Activated CD4-positive, CD25-positive, alpha-beta regulatory T cell treated with anti-CD3 and anti-CD28 coated beads, Interleukin-2, amount 50 U/mL, for 72 hours (primary cell): ENCODE measurements at regions not wholly inside any gene's neighbourhood (a gene's known extent, or its start where the extent isn't known, plus 50 kb on each side); places are given as distances from the start of the nearest gene placed in this dataset.
A peak's percentile ranks its signal among the peaks of the same experiment; 100 is the strongest.
"Not testable (repeated sequence)": the region's sequence is repeated elsewhere in the genome, so short reads cannot be mapped to it uniquely, and the experiment has no call there.

Experiments
- DNase-seq: peaks from one replicate; pipeline ENCODE4 v3.0.0; 2021

- DNase-seq = no peak
These were observed 64.0 kb downstream of the EBNA1BP2 start for GRCh38 chr1:43108080-43108479.

GRCh38 chr1:43107664-43108063 lies 64.4 kb downstream of the EBNA1BP2 start:
- no peak for DNase-seq

DNA sequence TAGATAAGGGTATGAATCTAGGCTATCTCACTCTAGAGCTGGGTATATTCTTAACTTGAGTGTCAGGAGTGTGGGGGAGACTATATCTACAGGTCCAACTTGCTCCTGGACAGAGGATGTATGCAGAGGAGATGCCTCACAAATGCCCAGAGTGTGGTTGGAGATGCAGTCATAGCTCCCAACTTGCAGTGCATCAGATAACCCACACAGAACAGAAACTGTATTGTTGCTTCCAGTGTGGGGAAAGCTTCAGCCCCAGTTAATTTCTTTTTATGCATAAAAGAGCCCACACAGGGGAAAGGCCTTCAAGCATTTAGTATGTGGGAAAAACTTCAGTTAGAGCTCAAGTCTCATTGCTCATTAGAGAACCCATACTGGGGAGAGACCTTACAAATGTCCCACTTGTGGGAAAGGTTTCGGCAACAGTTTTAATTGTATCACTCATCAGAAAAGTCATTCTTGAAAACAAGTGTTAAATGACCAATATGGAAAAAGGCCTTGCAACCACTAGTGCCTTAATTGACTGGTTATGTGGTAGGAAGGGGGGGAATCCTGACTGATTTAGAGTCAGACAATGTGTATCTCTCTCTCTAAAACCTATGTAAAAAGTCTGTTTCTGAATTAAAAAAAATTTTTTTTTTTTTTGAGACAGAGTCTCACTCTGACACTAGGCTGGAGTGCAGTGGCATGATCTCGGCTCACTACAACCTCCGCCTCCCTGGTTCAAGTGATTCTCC lies 67.9 kb downstream of the EBNA1BP2 start:
- no peak for DNase-seq

- no peak for DNase-seq
These were observed 71.0 kb downstream of the EBNA1BP2 start for GRCh38 chr1:43101061-43101460.

- DNase-seq = no peak
These were observed 73.9 kb downstream of the EBNA1BP2 start for GRCh38 chr1:43098200-43098599.

- not testable (repeated sequence) for DNase-seq
These were observed 75.6 kb downstream of the EBNA1BP2 start for GRCh38 chr1:43096528-43096927.

- DNase-seq = not testable (repeated sequence)
These were observed 81.3 kb downstream of the EBNA1BP2 start for GRCh38 chr1:43090812-43091211.

GRCh38 chr1:43090157-43090556 lies 81.9 kb downstream of the EBNA1BP2 start:
- not testable (repeated sequence) for DNase-seq

DNA sequence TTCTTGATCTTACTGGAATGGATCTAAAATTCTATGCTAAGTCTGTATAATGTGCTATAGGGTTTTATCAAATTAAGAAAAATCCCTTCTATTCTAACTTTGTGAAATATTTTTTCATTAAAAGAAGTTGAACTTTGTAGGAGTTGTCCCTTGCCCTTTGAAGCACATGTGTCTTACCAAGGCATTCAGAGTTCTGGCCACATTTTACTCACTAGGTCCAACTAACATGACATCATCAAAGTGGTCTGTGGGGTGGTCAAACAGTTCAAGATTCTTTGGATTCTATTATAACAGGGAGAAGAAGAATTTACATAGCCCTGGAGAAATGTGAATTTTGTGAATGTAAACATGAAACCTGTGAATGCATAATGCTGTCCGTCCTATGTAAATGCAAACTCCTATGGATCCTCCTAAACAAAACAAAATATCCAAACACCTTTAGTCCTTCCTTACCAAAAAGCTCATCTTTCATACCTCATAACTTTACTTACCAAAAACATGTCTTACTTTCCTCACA lies 88.7 kb downstream of the EBNA1BP2 start:
- no peak for DNase-seq

DNA sequence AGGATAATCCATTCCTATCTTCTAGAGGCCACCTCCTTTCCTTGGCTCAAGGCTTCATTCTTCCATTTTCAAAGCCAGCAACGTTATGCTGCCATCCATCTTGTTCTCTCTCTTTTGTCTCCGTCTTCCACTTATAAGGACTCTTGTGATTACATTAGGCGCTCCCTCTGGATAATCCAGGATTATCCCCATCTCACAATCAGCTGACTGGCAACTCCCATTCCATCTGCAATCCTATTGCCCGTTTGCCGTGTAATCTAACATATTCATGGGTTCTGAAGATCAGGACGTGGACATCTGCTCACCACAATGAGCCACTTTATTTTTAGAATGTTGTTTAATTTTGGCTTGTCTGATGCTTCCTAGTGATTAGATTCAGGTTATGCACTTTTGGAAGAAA lies 89.3 kb downstream of the EBNA1BP2 start:
- DNase-seq = no peak

- DNase-seq = no peak
These were observed 94.8 kb downstream of the EBNA1BP2 start for GRCh38 chr1:43077273-43077672.

DNA sequence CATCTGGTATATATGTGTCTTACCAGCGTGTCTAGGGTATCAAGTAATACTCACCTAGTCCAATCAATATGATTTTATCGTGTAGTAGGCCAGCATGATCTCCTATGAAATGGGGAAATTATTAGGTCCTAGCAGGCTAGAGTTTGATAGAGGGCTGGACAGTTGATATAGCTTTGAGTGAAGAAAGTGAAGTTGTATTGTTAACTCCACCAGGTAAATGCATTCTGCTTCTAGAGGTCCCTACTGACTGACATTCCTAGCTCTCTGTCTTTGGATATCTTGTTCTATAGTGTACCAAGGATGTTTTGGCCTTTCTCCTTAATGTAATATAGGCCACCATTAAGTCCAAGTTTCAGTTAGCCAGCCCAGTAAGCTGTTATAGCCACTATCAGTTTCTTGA lies 97.4 kb downstream of the EBNA1BP2 start:
- DNase-seq = no peak

GRCh38 chr1:43074244-43074643 lies 97.8 kb downstream of the EBNA1BP2 start:
- DNase-seq = no peak

- DNase-seq = peak; percentile 66
These were observed 98.4 kb downstream of the EBNA1BP2 start for GRCh38 chr1:43073490-43074230.

DNA sequence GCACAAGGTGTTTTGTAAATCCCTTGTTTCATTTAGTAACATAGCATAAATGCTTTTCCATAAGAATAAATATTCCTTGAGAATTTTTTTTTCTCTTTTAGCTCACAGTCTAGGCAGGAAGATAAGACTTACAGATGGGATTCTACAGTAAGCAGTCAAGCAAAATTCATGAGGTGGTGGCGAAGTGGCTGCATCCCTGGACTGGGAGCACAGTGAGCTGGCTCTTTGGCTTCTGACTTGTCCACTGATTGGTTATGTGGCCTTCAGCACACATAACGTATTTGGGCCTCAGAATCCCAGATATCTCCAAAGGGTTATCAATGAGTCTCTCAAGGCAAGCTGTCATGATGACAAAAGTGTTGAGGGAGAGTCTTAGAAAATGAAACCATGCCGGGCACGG lies 99.8 kb downstream of the EBNA1BP2 start:
- DNase-seq = no peak

DNA sequence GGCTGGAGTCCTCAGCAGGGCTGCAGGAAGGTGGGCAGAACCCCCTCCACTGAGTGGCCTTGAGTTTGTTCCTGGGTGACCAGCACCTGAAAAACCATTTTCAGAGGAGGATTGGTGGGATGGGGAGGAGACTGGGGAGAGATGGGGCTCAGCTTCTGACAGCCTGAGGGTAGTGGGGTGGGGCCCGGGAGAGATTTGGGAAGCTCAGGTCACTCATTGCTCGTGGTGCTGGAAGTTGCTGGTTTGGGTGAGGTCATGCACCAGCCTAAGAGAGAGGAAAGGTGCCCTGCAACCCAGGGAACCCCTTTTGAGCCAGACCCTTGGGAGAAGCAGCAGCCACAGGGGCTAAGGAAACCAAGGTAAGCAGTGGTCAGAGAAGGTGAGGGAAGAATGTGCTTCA lies 100.8 kb downstream of the EBNA1BP2 start:
- DNase-seq = no peak

DNA sequence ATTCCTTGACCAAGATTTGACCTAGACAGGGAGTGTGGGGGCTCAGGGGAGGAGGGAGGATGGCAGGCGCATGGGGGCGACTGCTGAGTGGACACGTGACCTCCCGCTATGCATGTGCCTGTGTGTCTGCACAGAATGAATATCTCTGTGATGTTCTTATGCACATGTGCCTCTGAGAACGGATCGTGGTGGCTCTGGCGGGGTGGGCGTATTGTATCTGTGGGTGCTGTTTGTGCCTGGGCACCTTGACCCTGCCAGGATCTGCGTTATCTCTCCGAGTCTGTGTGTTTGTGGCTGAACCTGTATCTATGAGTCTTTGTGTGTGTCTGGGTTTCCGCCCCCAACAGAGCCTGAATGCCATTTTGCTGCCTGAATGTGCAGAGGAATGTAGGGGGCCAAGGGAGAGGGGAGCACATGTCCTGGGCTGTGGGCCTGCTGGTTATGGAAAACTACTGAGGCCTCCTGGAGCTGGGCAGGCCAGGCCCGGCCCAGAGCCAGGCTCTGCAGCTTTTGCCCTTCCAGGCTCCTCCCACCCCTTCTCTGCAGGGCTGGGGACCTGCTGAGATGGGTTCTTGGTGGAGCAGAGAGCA lies 102.5 kb downstream of the EBNA1BP2 start:
- DNase-seq = no peak

DNA sequence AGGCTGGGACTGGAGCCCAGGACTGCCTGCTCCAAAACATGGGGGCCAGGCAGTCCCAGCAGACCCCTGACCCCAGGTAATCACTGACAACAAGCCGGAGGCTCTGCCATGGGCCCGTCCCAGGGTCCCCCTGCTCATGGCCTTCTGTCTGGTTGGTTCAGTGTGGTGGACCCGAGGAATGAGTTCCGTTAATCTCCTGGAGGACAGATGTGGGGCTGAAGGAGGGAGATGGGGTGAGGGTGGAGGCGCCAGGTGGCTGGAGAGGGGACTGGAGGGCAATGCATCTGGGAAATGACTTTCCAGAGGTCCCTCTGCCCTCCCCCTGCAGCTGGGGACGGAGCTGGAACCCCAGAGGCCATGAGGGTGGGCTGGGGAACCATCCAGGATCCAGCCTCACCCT lies 103.2 kb downstream of the EBNA1BP2 start:
- DNase-seq = no peak

DNA sequence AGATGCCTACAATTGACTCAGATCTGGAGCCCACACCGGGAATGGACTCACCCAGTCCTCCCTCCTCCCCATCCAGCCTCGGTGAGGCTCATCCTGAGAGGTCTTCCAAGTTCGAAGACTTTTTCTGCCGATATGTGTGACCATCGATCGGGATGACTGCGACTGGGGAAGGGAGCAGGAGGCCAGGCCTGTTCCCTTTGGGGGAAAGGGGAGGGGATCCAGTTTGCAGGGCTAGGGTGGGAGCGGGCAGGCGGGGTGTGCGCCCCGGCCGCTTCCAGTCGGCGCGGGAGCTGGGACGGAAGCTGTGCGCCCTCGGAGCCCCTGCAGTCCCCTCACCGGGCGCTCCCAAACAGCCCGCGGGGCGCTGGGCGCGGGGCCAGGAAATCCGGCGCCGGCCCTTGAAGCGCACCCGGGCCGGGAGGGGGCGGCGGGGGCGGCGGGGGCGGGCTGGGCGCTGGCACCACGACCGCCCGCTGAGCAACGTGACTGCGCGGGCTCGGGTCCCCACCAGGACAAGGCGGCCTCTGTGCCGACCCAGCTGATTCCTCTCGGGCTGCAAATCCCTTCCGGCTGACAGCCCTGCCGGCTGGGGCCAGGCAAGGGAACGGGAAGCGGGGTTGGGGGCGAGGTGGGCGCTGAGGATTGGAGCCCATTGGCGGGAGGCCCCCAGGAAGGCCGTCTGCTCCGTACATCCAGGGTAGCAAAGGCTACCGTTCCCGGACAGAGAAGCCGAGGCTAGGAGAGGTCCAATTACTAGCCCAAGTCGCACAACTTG lies 103.9 kb downstream of the EBNA1BP2 start:
- DNase-seq = no peak

DNA sequence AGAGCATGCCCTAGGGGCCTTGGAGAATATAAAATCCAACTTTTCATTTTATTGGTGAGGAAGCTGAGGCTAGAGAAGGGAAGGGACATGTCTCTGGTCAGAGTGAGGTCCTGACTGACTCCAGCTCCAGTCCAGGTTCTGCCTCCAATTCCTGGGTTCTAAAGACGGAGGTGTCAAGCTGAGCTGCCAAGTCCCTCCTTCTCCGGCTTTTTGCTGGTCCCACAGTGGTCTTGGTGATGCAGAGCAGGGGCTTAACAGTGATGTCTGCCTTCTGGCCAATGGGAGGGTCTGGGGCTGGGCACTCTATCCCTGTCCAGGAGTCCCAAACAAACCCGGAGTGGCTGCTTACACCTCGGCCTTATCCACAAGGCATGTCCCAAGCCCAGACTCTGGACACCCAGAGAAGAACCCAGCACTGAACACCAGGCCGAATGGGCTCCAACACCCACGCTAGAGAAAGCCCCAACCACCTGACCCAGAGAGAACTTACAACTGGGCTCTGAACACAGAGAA lies 104.8 kb downstream of the EBNA1BP2 start:
- no peak for DNase-seq

DNA sequence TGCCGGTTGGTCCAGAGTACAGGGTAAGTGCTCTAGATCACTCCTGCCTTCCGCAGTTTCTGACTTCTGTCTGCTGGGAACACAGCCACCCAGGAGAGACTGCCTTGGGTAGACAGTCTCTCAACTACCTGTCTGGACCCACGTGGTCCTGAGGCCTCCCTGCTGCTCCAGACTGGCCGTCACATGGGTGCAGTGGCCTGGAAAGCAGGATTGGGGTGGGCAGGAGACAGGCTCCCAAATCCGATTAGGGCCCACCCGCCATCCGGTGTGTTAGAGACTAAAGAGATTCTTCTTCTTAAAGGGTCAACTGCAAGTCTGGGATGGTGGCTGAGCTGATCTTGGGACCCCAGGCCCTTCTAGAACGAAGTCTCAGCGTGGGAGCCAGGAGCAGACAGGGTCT lies 105.5 kb downstream of the EBNA1BP2 start:
- no peak for DNase-seq

GRCh38 chr1:43065616-43066399 lies 106.3 kb downstream of the EBNA1BP2 start:
- no peak for DNase-seq
